Esophagus muscularis mucosa (tissue), 4 donors: ENCODE measurements at regions not wholly inside any gene's neighbourhood (a gene's known extent, or its start where the extent isn't known, plus 50 kb on each side); places are given as distances from the start of the nearest gene placed in this dataset.

Source experiments
- EP300 ChIP-seq: sonication (generic); formaldehyde crosslinking; IDR thresholded peaks from one replicate; pipeline ENCODE4 v1.6.1; 2017; ENCODE audit warnings: antibody characterized with exemption
- POLR2A ChIP-seq: fragments of 450-650 bp; IDR thresholded peaks from one replicate; pipeline ENCODE4 v1.6.1; 2017; ENCODE audit warnings: antibody characterized with exemption, moderate library complexity, mild to moderate bottlenecking, low read depth
- POLR2AphosphoS5 ChIP-seq, 2 donors: sonication (generic); formaldehyde crosslinking; IDR thresholded peaks; one replicate each; pipeline ENCODE4 v1.6.1; 2017; ENCODE audit warnings: antibody characterized with exemption in 2 of 2
- TF ChIP-seq, protein P1 (sequence below), 3 experiments: fragments of 200-600 bp in 2 of 3; fragments of 450-650 bp in 1 of 3; sonication (generic) in 2 of 3; IDR thresholded peaks; one replicate each; pipeline ENCODE4 v1.5.1; 2017 to 2019; ENCODE audit warnings: antibody characterized with exemption in 3 of 3, mild to moderate bottlenecking in 2 of 3, moderate library complexity in 1 of 3

GRCh38 chr21:27622631-27623030 lies 655.7 kb upstream of the ADAMTS5 start:
- TF ChIP-seq POLR2A, result no peak
- TF ChIP-seq, protein P1, sequence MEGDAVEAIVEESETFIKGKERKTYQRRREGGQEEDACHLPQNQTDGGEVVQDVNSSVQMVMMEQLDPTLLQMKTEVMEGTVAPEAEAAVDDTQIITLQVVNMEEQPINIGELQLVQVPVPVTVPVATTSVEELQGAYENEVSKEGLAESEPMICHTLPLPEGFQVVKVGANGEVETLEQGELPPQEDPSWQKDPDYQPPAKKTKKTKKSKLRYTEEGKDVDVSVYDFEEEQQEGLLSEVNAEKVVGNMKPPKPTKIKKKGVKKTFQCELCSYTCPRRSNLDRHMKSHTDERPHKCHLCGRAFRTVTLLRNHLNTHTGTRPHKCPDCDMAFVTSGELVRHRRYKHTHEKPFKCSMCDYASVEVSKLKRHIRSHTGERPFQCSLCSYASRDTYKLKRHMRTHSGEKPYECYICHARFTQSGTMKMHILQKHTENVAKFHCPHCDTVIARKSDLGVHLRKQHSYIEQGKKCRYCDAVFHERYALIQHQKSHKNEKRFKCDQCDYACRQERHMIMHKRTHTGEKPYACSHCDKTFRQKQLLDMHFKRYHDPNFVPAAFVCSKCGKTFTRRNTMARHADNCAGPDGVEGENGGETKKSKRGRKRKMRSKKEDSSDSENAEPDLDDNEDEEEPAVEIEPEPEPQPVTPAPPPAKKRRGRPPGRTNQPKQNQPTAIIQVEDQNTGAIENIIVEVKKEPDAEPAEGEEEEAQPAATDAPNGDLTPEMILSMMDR (IDR thresholded peaks at IDR 0.05), result no peak
- TF ChIP-seq EP300, result no peak
- no peak for TF ChIP-seq POLR2AphosphoS5 (IDR thresholded peaks at IDR 0.05)
